Right lobe of liver (tissue), 4 donors: ENCODE measurements at regions not wholly inside any gene's neighbourhood (a gene's known extent, or its start where the extent isn't known, plus 50 kb on each side); places are given as distances from the start of the nearest gene placed in this dataset.

ENCODE experiments used
- CTCF ChIP-seq, 4 donors: fragments of 200-600 bp in 3 of 4; fragments of 450-650 bp in 1 of 4; IDR thresholded peaks; one replicate each; pipeline versions ENCODE4 v1.5.1 to v1.8.0; 2016 to 2022; ENCODE audit warnings: antibody characterized with exemption in 4 of 4, mild to moderate bottlenecking in 2 of 4
- POLR2A ChIP-seq: fragments of 450-650 bp; IDR thresholded peaks from one replicate; pipeline ENCODE4 v1.6.1; 2017; ENCODE audit warnings: antibody characterized with exemption, mild to moderate bottlenecking
- donor health status: DM: no; HTN: no; CAD: no.
- donor health status: DM: no; HTN: no; CAD: no.
- donor health status: DM: no; HTN: yes; CAD: no.

DNA sequence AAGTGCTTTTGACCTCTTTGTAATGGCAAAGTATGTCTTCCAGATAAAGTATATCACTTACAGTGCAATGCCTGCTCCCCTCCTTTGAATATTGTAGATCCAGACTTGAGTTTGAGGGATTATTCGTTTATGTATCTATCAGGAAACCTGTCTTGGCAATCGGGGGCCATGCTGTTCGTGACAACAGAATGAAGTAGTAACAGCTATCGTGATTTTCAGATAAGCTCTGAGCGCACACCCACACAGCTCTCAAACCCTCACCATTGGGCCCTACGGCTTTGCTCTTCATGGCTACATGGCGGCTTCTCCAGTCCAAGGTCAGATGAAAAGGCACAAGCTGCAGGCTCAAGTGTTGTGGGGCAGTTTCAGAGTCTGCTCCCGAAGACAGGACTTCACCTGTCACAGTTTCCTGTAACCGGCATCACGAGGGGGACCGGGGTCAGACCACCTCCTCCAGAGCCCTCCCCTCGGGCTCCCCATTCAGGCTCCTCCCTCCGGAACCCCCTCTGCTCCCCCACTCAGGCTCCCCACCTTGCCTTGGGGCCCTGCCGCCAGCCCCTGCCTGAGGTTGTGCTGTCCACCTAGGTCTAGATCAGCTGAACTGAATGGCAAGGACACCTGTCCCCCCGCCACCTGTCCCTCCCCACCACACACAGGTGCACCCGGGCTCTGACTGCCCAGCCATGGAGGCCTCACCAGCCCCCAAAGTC lies 292.5 kb upstream of the SALL3 start:
- TF ChIP-seq POLR2A, result no peak
- TF ChIP-seq CTCF (IDR thresholded peaks at IDR 0.05), result no peak
